ENCODE measurements at regions not wholly inside any gene's neighbourhood (a gene's known extent, or its start where the extent isn't known, plus 50 kb on each side); places are given as distances from the start of the nearest gene placed in this dataset.
A peak's percentile ranks its signal among the peaks of the same experiment; 100 is the strongest.

GRCh38 chr7:96837593-96837992 is 127.9 kb upstream of the SEM1 start:
- no peak overlapping the region for H3K4me3 ChIP-seq (ENCODE audit: low read depth, low read length)
- no peak for TF ChIP-seq CTCF (IDR thresholded peaks at IDR 0.05; ENCODE audit: insufficient read depth, low read depth, low read length)
- DNase-seq (ENCODE audit: low read depth): no peak

- no peak overlapping the region for H3K4me3 ChIP-seq (ENCODE audit: low read depth, low read length)
- DNase-seq (ENCODE audit: low read depth): no peak
- TF ChIP-seq CTCF (IDR thresholded peaks at IDR 0.05; ENCODE audit: insufficient read depth, low read depth, low read length): no peak
Observed at GRCh38 chr7:96838481-96838880, 128.8 kb upstream of the SEM1 start.

- no peak overlapping the region for H3K4me3 ChIP-seq (ENCODE audit: low read depth, low read length)
- no peak for DNase-seq (ENCODE audit: low read depth)
- no peak for TF ChIP-seq CTCF (IDR thresholded peaks at IDR 0.05; ENCODE audit: insufficient read depth, low read depth, low read length)
Observed at GRCh38 chr7:96855139-96855538, 145.5 kb upstream of the SEM1 start.

- H3K4me3 ChIP-seq (ENCODE audit: low read depth, low read length): no peak overlapping the region
- peak; percentile 12 for DNase-seq (ENCODE audit: low read depth)
- no peak for TF ChIP-seq CTCF (IDR thresholded peaks at IDR 0.05; ENCODE audit: insufficient read depth, low read depth, low read length)
Observed at GRCh38 chr7:96855691-96856090, 146.0 kb upstream of the SEM1 start.

GRCh38 chr7:96869538-96869937 is 135.8 kb upstream of the DLX6 start:
- DNase-seq (ENCODE audit: low read depth): no peak
- H3K4me3 ChIP-seq (ENCODE audit: low read depth, low read length): no peak overlapping the region
- no peak for TF ChIP-seq CTCF (IDR thresholded peaks at IDR 0.05; ENCODE audit: insufficient read depth, low read depth, low read length)

- no peak overlapping the region for H3K4me3 ChIP-seq (ENCODE audit: low read depth, low read length)
- no peak for TF ChIP-seq CTCF (IDR thresholded peaks at IDR 0.05; ENCODE audit: insufficient read depth, low read depth, low read length)
- peak; percentile 44 for DNase-seq (ENCODE audit: low read depth)
Observed at GRCh38 chr7:96870185-96870584, 135.2 kb upstream of the DLX6 start.

GRCh38 chr7:96870934-96871333 is 134.4 kb upstream of the DLX6 start:
- TF ChIP-seq CTCF (IDR thresholded peaks at IDR 0.05; ENCODE audit: insufficient read depth, low read depth, low read length): no peak
- DNase-seq (ENCODE audit: low read depth): no peak
- no peak overlapping the region for H3K4me3 ChIP-seq (ENCODE audit: low read depth, low read length)

Measured in fibroblast of villous mesenchyme (primary cell).